CD14-positive monocyte (primary cell): ENCODE measurements at regions not wholly inside any gene's neighbourhood (a gene's known extent, or its start where the extent isn't known, plus 50 kb on each side); places are given as distances from the start of the nearest gene placed in this dataset.

ENCODE experiments used
- DNase-seq, 3 donors: peaks; one replicate each; pipeline ENCODE4 v3.0.0-alpha.2; 2011 to 2022
- H2AFZ ChIP-seq: 2 replicates; pipeline ENCODE4 v1.6.0; 2012; ENCODE audit warnings: mild to moderate bottlenecking, low read depth, low read length, inconsistent platforms; ENCODE audit not compliant: insufficient read depth, poor library complexity, severe bottlenecking
- H3K27ac ChIP-seq, 2 donors: 1 replicate in 1 of 2; 2 replicates in 1 of 2; pipeline ENCODE4 v1.5.1; 2012 to 2013; ENCODE audit warnings: low read length in 2 of 2, control low read depth in 1 of 2, inconsistent platforms in 1 of 2, low read depth in 1 of 2, mild to moderate bottlenecking in 1 of 2
- H3K27me3 ChIP-seq, 2 donors: one replicate each; pipeline versions ENCODE4 v1.6.0 to v1.6.1; 2011 to 2013; ENCODE audit warnings: low read length in 2 of 2; ENCODE audit not compliant: control insufficient read depth in 2 of 2, insufficient read depth in 2 of 2
- H3K36me3 ChIP-seq, 2 donors: replicated peaks in 1 of 2; 1 replicate in 1 of 2; 2 replicates in 1 of 2; pipeline versions ENCODE4 v1.5.1 to v1.6.1; 2012 to 2013; ENCODE audit warnings: low read length in 2 of 2, control low read depth in 1 of 2, inconsistent platforms in 1 of 2, mild to moderate bottlenecking in 1 of 2; ENCODE audit not compliant: insufficient read depth in 2 of 2, control insufficient read depth in 1 of 2
- H3K4me1 ChIP-seq, 2 donors: 1 replicate in 1 of 2; 2 replicates in 1 of 2; pipeline versions ENCODE4 v1.5.1 to v1.6.1; 2012 to 2013; ENCODE audit warnings: low read length in 2 of 2, control low read depth in 1 of 2, inconsistent platforms in 1 of 2, mild to moderate bottlenecking in 1 of 2, moderate library complexity in 1 of 2; ENCODE audit not compliant: insufficient read depth in 2 of 2, control insufficient read depth in 1 of 2
- H3K4me2 ChIP-seq: replicated peaks from 2 replicates; pipeline ENCODE3; 2012; ENCODE audit warnings: low read length, moderate library complexity, mild to moderate bottlenecking; ENCODE audit not compliant: poor library complexity, severe bottlenecking; ENCODE audit errors: extremely low read depth
- H3K4me3 ChIP-seq, 3 experiments: fragments of 200-600 bp in 1 of 3; sonication (generic) in 1 of 3; replicated peaks in 1 of 3; 1 replicate in 2 of 3; 2 replicates in 1 of 3; pipeline ENCODE4 v1.5.1; 2011 to 2013; ENCODE audit warnings: low read length in 3 of 3, mild to moderate bottlenecking in 3 of 3, control low read depth in 2 of 3, low read depth in 2 of 3, inconsistent platforms in 1 of 3, moderate library complexity in 1 of 3
- H3K79me2 ChIP-seq: 2 replicates; pipeline ENCODE4 v1.6.0; 2012; ENCODE audit warnings: mild to moderate bottlenecking, control low read depth, inconsistent platforms, low read length, moderate library complexity; ENCODE audit not compliant: insufficient read depth
- H3K9ac ChIP-seq: 2 replicates; pipeline ENCODE4 v1.6.0; 2017; ENCODE audit warnings: low read length, mild to moderate bottlenecking; ENCODE audit not compliant: insufficient read depth, poor library complexity, severe bottlenecking
- H3K9me3 ChIP-seq, 2 donors: replicated peaks in 1 of 2; 1 replicate in 1 of 2; 2 replicates in 1 of 2; pipeline versions ENCODE4 v1.5.1 to v1.6.1; 2012 to 2013; ENCODE audit warnings: low read length in 2 of 2, control low read depth in 1 of 2; ENCODE audit not compliant: control insufficient read depth in 1 of 2, insufficient read depth in 1 of 2
- H4K20me1 ChIP-seq: 2 replicates; pipeline ENCODE4 v1.6.0; 2012; ENCODE audit warnings: mild to moderate bottlenecking, low read length, control low read depth, moderate library complexity; ENCODE audit not compliant: insufficient read depth
- H3K27ac Mint-ChIP-seq, 7 donors: one replicate each; pipeline ENCODE4 v1.8.0; 2020; ENCODE audit warnings: mild to moderate bottlenecking in 7 of 7, mixed read lengths in 7 of 7, moderate library complexity in 6 of 7, inconsistent platforms in 2 of 7
- H3K27me3 Mint-ChIP-seq, 3 donors: one replicate each; pipeline ENCODE4 v1.8.0; 2021 to 2022; ENCODE audit warnings: low read depth in 3 of 3, mild to moderate bottlenecking in 3 of 3, mixed read lengths in 3 of 3, moderate library complexity in 3 of 3, inconsistent platforms in 1 of 3
- H3K36me3 Mint-ChIP-seq, 2 donors: one replicate each; pipeline ENCODE4 v1.8.0; 2020; ENCODE audit warnings: mixed read lengths in 2 of 2, inconsistent platforms in 1 of 2, mild to moderate bottlenecking in 1 of 2
- H3K4me1 Mint-ChIP-seq: one replicate; pipeline ENCODE4 v1.8.0; 2020; ENCODE audit warnings: mild to moderate bottlenecking, mixed read lengths
- H3K4me3 Mint-ChIP-seq, 2 donors: one replicate each; pipeline ENCODE4 v1.8.0; 2020; ENCODE audit warnings: mild to moderate bottlenecking in 2 of 2, mixed read lengths in 2 of 2, moderate library complexity in 1 of 2
- H3K9me3 Mint-ChIP-seq, 7 donors: one replicate each; pipeline ENCODE4 v1.8.0; 2020 to 2022; ENCODE audit warnings: mixed read lengths in 7 of 7, mild to moderate bottlenecking in 6 of 7, moderate library complexity in 6 of 7, inconsistent platforms in 2 of 7
- CTCF ChIP-seq: fragments of 200-600 bp; IDR thresholded peaks from one replicate; pipeline ENCODE4 v1.8.0; 2022; ENCODE audit warnings: antibody characterized with exemption, mild to moderate bottlenecking
- WGBS: methylation state at CpG from one replicate; pipeline ENCODE4 v1.1.5; 2013; ENCODE audit warnings: missing lambda C conversion rate; ENCODE audit not compliant: insufficient coverage; 5-methylcytosine and 5-hydroxymethylcytosine counted together
- intact Hi-C, 2 donors: fragments of 100-400 bp; cut with micrococcal nuclease; formaldehyde crosslinking; loops; one replicate each; pipeline versions ENCODE4 v1.15.0 to v1.15.1; 2023

- no peak overlapping the region for H3K27ac ChIP-seq
- TF ChIP-seq CTCF, result no peak
- H3K79me2 ChIP-seq, result no peaks in the 10 kb centered on the region
- no peaks in the 10 kb centered on the region for H3K27me3 ChIP-seq
- H3K27ac Mint-ChIP-seq, result no peak overlapping the region
- H3K36me3 Mint-ChIP-seq, result no peaks in the 10 kb centered on the region
- H3K9ac ChIP-seq, result no peak overlapping the region
- H3K9me3 Mint-ChIP-seq, result peaks cover 0 to 9% (median 7%) of the 10 kb centered on the region in 7 donors
- DNase-seq, result no peak
- no peaks in the 10 kb centered on the region for H3K4me1 Mint-ChIP-seq
- H3K9me3 ChIP-seq, result peaks cover 0 to 8% of the 10 kb centered on the region in 2 donors
- intact Hi-C loops, result no loop called here
- peaks cover 0 to 1% (median 0%) of the 10 kb centered on the region in 3 donors for H3K27me3 Mint-ChIP-seq
- H3K4me3 ChIP-seq, result no peak overlapping the region
- H4K20me1 ChIP-seq, result no peaks in the 10 kb centered on the region
- no peak overlapping the region for H3K4me2 ChIP-seq
- H2AFZ ChIP-seq, result no peak overlapping the region
- H3K36me3 ChIP-seq, result no peaks in the 10 kb centered on the region
- 83% methylated on average over 2 of the region's 3 CpGs for WGBS
- H3K4me1 ChIP-seq, result no peaks in the 10 kb centered on the region
- H3K4me3 Mint-ChIP-seq, result no peak overlapping the region
These were observed 78.1 kb upstream of the FAM110C start for GRCh38 chr2:124241-124880.

- Histone ChIP-seq H3K9me3 (no peaks in the 10 kb centered on the region), H3K36me3 (no peaks in the 10 kb centered on the region), H2AFZ (no peak overlapping the region), H3K4me2 (no peak overlapping the region), H3K9ac (no peak overlapping the region), H4K20me1 (no peaks in the 10 kb centered on the region), H3K27me3 (no peaks in the 10 kb centered on the region), H3K79me2 (no peaks in the 10 kb centered on the region), H3K4me3 (no peak overlapping the region), H3K27ac (no peak overlapping the region), H3K4me1 (no peaks in the 10 kb centered on the region)
- no peaks in the 10 kb centered on the region for H3K4me1 Mint-ChIP-seq
- peaks cover 0 to 4% (median 0%) of the 10 kb centered on the region in 3 donors for H3K27me3 Mint-ChIP-seq
- WGBS, result no CpG with 5 or more reads among the region's 2 CpGs
- no peaks in the 10 kb centered on the region for H3K36me3 Mint-ChIP-seq
- intact Hi-C loops, result no loop called here
- H3K27ac Mint-ChIP-seq, result no peak overlapping the region
- TF ChIP-seq CTCF, result no peak
- DNase-seq, result no peak
- no peak overlapping the region for H3K4me3 Mint-ChIP-seq
- H3K9me3 Mint-ChIP-seq, result peaks cover 0 to 7% (median 2%) of the 10 kb centered on the region in 7 donors
These were observed 70.6 kb upstream of the FAM110C start for GRCh38 chr2:116953-117352.
